Type B pancreatic cell (in vitro differentiated cells): ENCODE measurements at regions not wholly inside any gene's neighbourhood (a gene's known extent, or its start where the extent isn't known, plus 50 kb on each side); places are given as distances from the start of the nearest gene placed in this dataset.
"Not testable (repeated sequence)": the region's sequence is repeated elsewhere in the genome, so short reads cannot be mapped to it uniquely, and the experiment has no call there.

Experiments used
- DNase-seq: peaks from one replicate; pipeline ENCODE4 v3.0.0; 2021; ENCODE audit warnings: mixed read lengths; ENCODE audit not compliant: unreplicated experiment; ENCODE audit errors: extremely low spot score
- H3K27ac Mint-ChIP-seq: 2 replicates; pipeline ENCODE4 v1.8.0; 2021; ENCODE audit warnings: mild to moderate bottlenecking, mixed read lengths
- H3K27me3 Mint-ChIP-seq: 2 replicates; pipeline ENCODE4 v1.8.0; 2021; ENCODE audit warnings: mixed read lengths
- H3K36me3 Mint-ChIP-seq: 2 replicates; pipeline ENCODE4 v1.8.0; 2021; ENCODE audit warnings: mixed read lengths
- H3K4me1 Mint-ChIP-seq: one replicate; pipeline ENCODE4 v1.8.0; 2021; ENCODE audit warnings: mixed read lengths; ENCODE audit not compliant: unreplicated experiment
- H3K4me3 Mint-ChIP-seq: 2 replicates; pipeline ENCODE4 v1.8.0; 2021; ENCODE audit warnings: mild to moderate bottlenecking, mixed read lengths
- H3K9me3 Mint-ChIP-seq: 2 replicates; pipeline ENCODE4 v1.8.0; 2021; ENCODE audit warnings: mixed read lengths
- CTCF ChIP-seq: fragments of 200-600 bp; sonication (generic); conservative IDR thresholded peaks from 2 replicates; pipeline ENCODE4 v1.5.0; 2021; ENCODE audit warnings: antibody characterized with exemption, mild to moderate bottlenecking

GRCh38 chr6:20341564-20341963, 60.1 kb upstream of the E2F3 start:
- peaks cover 7% of the 10 kb centered on the region for H3K27me3 Mint-ChIP-seq
- H3K4me1 Mint-ChIP-seq = no peaks in the 10 kb centered on the region
- H3K36me3 Mint-ChIP-seq = no peaks in the 10 kb centered on the region
- DNase-seq = no peak
- TF ChIP-seq CTCF = no peak
- H3K4me3 Mint-ChIP-seq = no peak overlapping the region
- no peak overlapping the region for H3K27ac Mint-ChIP-seq
- no peaks in the 10 kb centered on the region for H3K9me3 Mint-ChIP-seq

- not testable (repeated sequence) for H3K36me3 Mint-ChIP-seq, DNase-seq, H3K27ac Mint-ChIP-seq, H3K9me3 Mint-ChIP-seq, H3K27me3 Mint-ChIP-seq, H3K4me1 Mint-ChIP-seq, H3K4me3 Mint-ChIP-seq
These were observed 54.7 kb upstream of the E2F3 start for GRCh38 chr6:20346948-20347347.

GRCh38 chr6:20348041-20348440, 53.6 kb upstream of the E2F3 start:
- Mint-ChIP-seq H3K4me3 (no peak overlapping the region), H3K4me1 (no peaks in the 10 kb centered on the region), H3K36me3 (no peaks in the 10 kb centered on the region), H3K9me3 (no peaks in the 10 kb centered on the region), H3K27me3 (peaks cover 7% of the 10 kb centered on the region), H3K27ac (no peak overlapping the region)
- no peak for DNase-seq
- no peak for TF ChIP-seq CTCF

- Mint-ChIP-seq H3K36me3 (no peaks in the 10 kb centered on the region), H3K4me1 (no peaks in the 10 kb centered on the region), H3K27me3 (peaks cover 5% of the 10 kb centered on the region), H3K4me3 (no peak overlapping the region), H3K9me3 (no peaks in the 10 kb centered on the region), H3K27ac (no peak overlapping the region)
- TF ChIP-seq CTCF = no peak
- DNase-seq = no peak
These were observed 52.5 kb upstream of the E2F3 start for GRCh38 chr6:20349225-20349624.

GRCh38 chr6:20350215-20350614, 51.5 kb upstream of the E2F3 start:
- Mint-ChIP-seq H3K27me3 (no peaks in the 10 kb centered on the region), H3K4me1 (no peaks in the 10 kb centered on the region), H3K4me3 (no peak overlapping the region), H3K9me3 (no peaks in the 10 kb centered on the region), H3K27ac (no peak overlapping the region), H3K36me3 (no peaks in the 10 kb centered on the region)
- DNase-seq = no peak
- TF ChIP-seq CTCF = no peak

GRCh38 chr6:20351534-20351933, 50.1 kb upstream of the E2F3 start:
- H3K9me3 Mint-ChIP-seq = no peaks in the 10 kb centered on the region
- TF ChIP-seq CTCF = no peak
- no peak overlapping the region for H3K4me3 Mint-ChIP-seq
- H3K27me3 Mint-ChIP-seq = no peaks in the 10 kb centered on the region
- no peak overlapping the region for H3K27ac Mint-ChIP-seq
- H3K36me3 Mint-ChIP-seq = no peaks in the 10 kb centered on the region
- no peak for DNase-seq
- no peaks in the 10 kb centered on the region for H3K4me1 Mint-ChIP-seq
